PC-9 (cell line): ENCODE measurements at regions not wholly inside any gene's neighbourhood (a gene's known extent, or its start where the extent isn't known, plus 50 kb on each side); places are given as distances from the start of the nearest gene placed in this dataset.

Experiments used
- CTCF ChIP-seq: fragments of 200-600 bp; sonication (generic); conservative IDR thresholded peaks from 2 replicates; pipeline ENCODE4 v1.6.1; 2017; ENCODE audit warnings: mixed run types, antibody characterized with exemption, mild to moderate bottlenecking, moderate library complexity
- EZH2 ChIP-seq: fragments of 200-600 bp; sonication (generic); IDR thresholded peaks from 2 replicates; pipeline ENCODE4 v1.8.0; 2017; ENCODE audit warnings: antibody characterized with exemption, low read depth

GRCh38 chr6:103687430-103687829 lies 1172.3 kb downstream of the HACE1 start:
- TF ChIP-seq EZH2, result no peak
- TF ChIP-seq CTCF, result no peak
